Transverse colon (tissue), 4 donors: ENCODE measurements at regions not wholly inside any gene's neighbourhood (a gene's known extent, or its start where the extent isn't known, plus 50 kb on each side); places are given as distances from the start of the nearest gene placed in this dataset.

Experiments
- CTCF ChIP-seq, 5 experiments: fragments of 200-600 bp in 3 of 5; fragments of 450-650 bp in 2 of 5; sonication (generic) in 3 of 5; IDR thresholded peaks; 1 replicate in 2 of 5; 2 replicates in 3 of 5; pipeline ENCODE4 v1.5.1; 2016 to 2017; ENCODE audit warnings: antibody characterized with exemption in 5 of 5, inconsistent platforms in 3 of 5, mild to moderate bottlenecking in 2 of 5, moderate library complexity in 1 of 5
- EP300 ChIP-seq: sonication (generic); formaldehyde crosslinking; IDR thresholded peaks from one replicate; pipeline ENCODE4 v1.6.1; 2017; ENCODE audit warnings: antibody characterized with exemption, low read depth
- POLR2A ChIP-seq: fragments of 450-650 bp; IDR thresholded peaks from one replicate; pipeline ENCODE4 v1.6.1; 2016; ENCODE audit warnings: antibody characterized with exemption, mild to moderate bottlenecking, moderate library complexity
- POLR2AphosphoS5 ChIP-seq, 3 donors: sonication (generic); formaldehyde crosslinking; IDR thresholded peaks; one replicate each; pipeline ENCODE4 v1.6.1; 2016; ENCODE audit warnings: antibody characterized with exemption in 3 of 3

DNA sequence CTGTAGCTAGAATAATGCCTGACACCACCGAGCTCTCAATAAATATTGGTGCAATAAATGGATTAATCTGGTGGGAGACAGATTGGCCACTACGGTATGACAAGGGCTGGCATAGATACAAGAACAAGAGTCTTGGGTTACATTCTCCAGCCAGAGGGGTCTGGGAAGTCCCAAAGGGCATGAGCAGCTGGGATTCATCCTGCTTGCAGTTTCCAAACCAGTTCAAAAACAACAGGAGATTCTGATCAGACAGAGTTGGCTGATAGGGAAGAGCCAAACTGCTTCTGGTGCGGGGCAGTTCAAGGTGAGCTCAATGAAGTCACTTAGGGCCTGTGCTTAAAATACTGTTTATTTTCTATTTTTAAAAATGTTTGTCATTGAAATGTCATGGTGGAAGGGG is 266.9 kb downstream of the TNS1 start:
- TF ChIP-seq POLR2A = no peak
- no peak for TF ChIP-seq CTCF (IDR thresholded peaks at IDR 0.05)
- no peak for TF ChIP-seq EP300
- TF ChIP-seq POLR2AphosphoS5 (IDR thresholded peaks at IDR 0.05) = no peak
